Psoas muscle (tissue), 7 donors: ENCODE measurements at regions not wholly inside any gene's neighbourhood (a gene's known extent, or its start where the extent isn't known, plus 50 kb on each side); places are given as distances from the start of the nearest gene placed in this dataset.

Source experiments
- ATAC-seq, 4 donors: fragments of 200-7000 bp; cut with Tn5 transposase; one replicate each; pipeline ENCODE4 v1.9.1; 2020; ENCODE audit warnings: moderate library complexity in 3 of 4, mild to moderate bottlenecking in 2 of 4
- DNase-seq, 2 donors: peaks; one replicate each; pipeline ENCODE4 v3.0.0-alpha.2; 2020
- H3K27ac ChIP-seq: fragments of 200-600 bp; one replicate; pipeline ENCODE4 v1.8.0; 2022
- H3K27me3 ChIP-seq, 3 donors: fragments of 200-600 bp in 1 of 3; one replicate each; pipeline versions ENCODE4 v1.6.1 to v1.8.0; 2013 to 2022; ENCODE audit warnings: low read length in 2 of 3, mild to moderate bottlenecking in 2 of 3, moderate library complexity in 1 of 3; ENCODE audit not compliant: insufficient read depth in 3 of 3
- H3K36me3 ChIP-seq, 2 donors: fragments of 200-600 bp in 1 of 2; one replicate each; pipeline versions ENCODE4 v1.6.1 to v1.8.0; 2013 to 2022; ENCODE audit warnings: low read depth in 1 of 2, mild to moderate bottlenecking in 1 of 2, moderate library complexity in 1 of 2; ENCODE audit not compliant: insufficient read depth in 1 of 2
- H3K4me1 ChIP-seq: fragments of 200-600 bp; one replicate; pipeline ENCODE4 v1.8.0; 2022
- H3K4me3 ChIP-seq: fragments of 200-600 bp; one replicate; pipeline ENCODE4 v1.8.0; 2022; ENCODE audit warnings: mild to moderate bottlenecking
- H3K9me3 ChIP-seq: fragments of 200-600 bp; one replicate; pipeline ENCODE4 v1.8.0; 2022
- CTCF ChIP-seq: fragments of 200-600 bp; IDR thresholded peaks from one replicate; pipeline ENCODE4 v1.8.0; 2022; ENCODE audit warnings: antibody characterized with exemption
- WGBS, 3 donors: extraction: QIAGEN DNeasy Blood & Tissue Kit; methylation state at CpG; one replicate each; pipeline versions ENCODE4 v1.1.6 to v1.1.7; 2013; 5-methylcytosine and 5-hydroxymethylcytosine counted together
- intact Hi-C, 2 donors: fragments of 100-400 bp; cut with DNase I; formaldehyde crosslinking; loops; one replicate each; pipeline versions ENCODE4 v1.11.0 to v1.14.2; 2022
- donor health status: healthy with polysubstance abuse.
- donor health status: DM: no; HTN: no; CAD: no; lungs with moderate emphysema.
- donor health status: Bipolar disorder and iron deficiency.
- donor health status: healthy.
- donor health status: DM: yes; HTN: yes; CAD: no.
- donor health status: DM: no; HTN: no; CAD: no.
- donor health status: DM: yes; HTN: yes; CAD: no.

GRCh38 chr1:67482733-67483482 lies 52.7 kb upstream of the SERBP1 start:
- Histone ChIP-seq H3K36me3 (no peaks in the 10 kb centered on the region), H3K27me3 (no peaks in the 10 kb centered on the region), H3K4me3 (no peak overlapping the region), H3K4me1 (peaks cover 6% of the 10 kb centered on the region), H3K9me3 (no peaks in the 10 kb centered on the region), H3K27ac (no peak overlapping the region)
- TF ChIP-seq CTCF = no peak
- ATAC-seq = no peak
- 85 to 92% (median 91%) methylated on average over 7 of the region's 7 CpGs for WGBS, 3 donors
- intact Hi-C loops = no loop called here
- no peak for DNase-seq

GRCh38 chr1:67484492-67484891 lies 54.3 kb upstream of the SERBP1 start:
- Histone ChIP-seq H3K27me3 (no peaks in the 10 kb centered on the region), H3K9me3 (no peaks in the 10 kb centered on the region), H3K4me1 (no peaks in the 10 kb centered on the region), H3K4me3 (no peak overlapping the region), H3K27ac (no peak overlapping the region), H3K36me3 (no peaks in the 10 kb centered on the region)
- 31 to 49% (median 45%) methylated on average over 2 of the region's 2 CpGs for WGBS, 3 donors
- ATAC-seq (no peak), DNase-seq (no peak)
- no peak for TF ChIP-seq CTCF
- intact Hi-C loops = no loop called here

- no peak overlapping the region for H3K4me3 ChIP-seq
- H3K36me3 ChIP-seq = no peaks in the 10 kb centered on the region
- no peak overlapping the region for H3K27ac ChIP-seq
- H3K9me3 ChIP-seq = no peaks in the 10 kb centered on the region
- no peaks in the 10 kb centered on the region for H3K27me3 ChIP-seq
- ATAC-seq (no peak), DNase-seq (no peak)
- TF ChIP-seq CTCF = no peak
- H3K4me1 ChIP-seq = no peaks in the 10 kb centered on the region
- intact Hi-C loops = no loop called here
- 89 to 96% (median 90%) methylated on average over 3 of the region's 3 CpGs for WGBS, 3 donors
Observed at GRCh38 chr1:67485046-67485811, 55.0 kb upstream of the SERBP1 start.

- peak; percentile 58 for TF ChIP-seq CTCF
- WGBS, 3 donors = 9 to 28% (median 25%) methylated on average over 1 of the region's 1 CpG
- Histone ChIP-seq H3K4me3 (no peak overlapping the region), H3K27me3 (no peaks in the 10 kb centered on the region), H3K27ac (no peak overlapping the region), H3K4me1 (no peaks in the 10 kb centered on the region), H3K36me3 (no peaks in the 10 kb centered on the region), H3K9me3 (no peaks in the 10 kb centered on the region)
- ATAC-seq (peak; percentile 84 to 97 (median 92)), DNase-seq (no peak)
- intact Hi-C loops = loop anchor here (2.0 to 5.0 kb wide), 2 partner anchors 141 to 252 kb away; no protein-coding TSS in a partner anchor
Observed at GRCh38 chr1:67489643-67490042, 59.4 kb upstream of the SERBP1 start.
